ENCODE measurements at regions not wholly inside any gene's neighbourhood (a gene's known extent, or its start where the extent isn't known, plus 50 kb on each side); places are given as distances from the start of the nearest gene placed in this dataset.

DNA sequence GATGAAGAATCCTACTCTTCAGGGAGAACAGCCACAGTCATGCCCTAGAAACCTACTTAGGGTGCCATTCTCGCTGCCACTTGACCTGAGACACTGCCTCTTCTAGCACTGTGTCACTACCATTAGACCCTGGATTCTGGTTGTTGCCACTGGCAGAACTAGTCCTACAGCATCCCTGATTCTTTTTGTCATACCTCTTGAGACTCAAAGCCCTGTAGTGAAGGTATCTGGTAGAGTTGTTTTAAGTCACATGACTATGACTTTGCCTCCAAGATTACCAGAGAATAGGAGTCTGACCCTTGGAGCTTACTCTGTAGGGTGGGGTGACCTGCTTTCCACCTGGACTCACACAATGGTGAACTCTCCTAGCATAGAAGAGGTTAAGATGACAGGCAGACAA, 296.7 kb downstream of the TNS1 start:
- no peak overlapping the region for H3K4me3 ChIP-seq (ENCODE audit: low read depth, low read length)
- no peaks in the 10 kb centered on the region for H3K36me3 ChIP-seq (replicated peaks)
- H3K27ac ChIP-seq, result no peak overlapping the region
- TF ChIP-seq, protein P1, sequence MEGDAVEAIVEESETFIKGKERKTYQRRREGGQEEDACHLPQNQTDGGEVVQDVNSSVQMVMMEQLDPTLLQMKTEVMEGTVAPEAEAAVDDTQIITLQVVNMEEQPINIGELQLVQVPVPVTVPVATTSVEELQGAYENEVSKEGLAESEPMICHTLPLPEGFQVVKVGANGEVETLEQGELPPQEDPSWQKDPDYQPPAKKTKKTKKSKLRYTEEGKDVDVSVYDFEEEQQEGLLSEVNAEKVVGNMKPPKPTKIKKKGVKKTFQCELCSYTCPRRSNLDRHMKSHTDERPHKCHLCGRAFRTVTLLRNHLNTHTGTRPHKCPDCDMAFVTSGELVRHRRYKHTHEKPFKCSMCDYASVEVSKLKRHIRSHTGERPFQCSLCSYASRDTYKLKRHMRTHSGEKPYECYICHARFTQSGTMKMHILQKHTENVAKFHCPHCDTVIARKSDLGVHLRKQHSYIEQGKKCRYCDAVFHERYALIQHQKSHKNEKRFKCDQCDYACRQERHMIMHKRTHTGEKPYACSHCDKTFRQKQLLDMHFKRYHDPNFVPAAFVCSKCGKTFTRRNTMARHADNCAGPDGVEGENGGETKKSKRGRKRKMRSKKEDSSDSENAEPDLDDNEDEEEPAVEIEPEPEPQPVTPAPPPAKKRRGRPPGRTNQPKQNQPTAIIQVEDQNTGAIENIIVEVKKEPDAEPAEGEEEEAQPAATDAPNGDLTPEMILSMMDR (IDR thresholded peaks at IDR 0.05; ENCODE audit: low read depth, low read length, missing control alignments), result no peak
- in situ Hi-C loops (cut with HindIII; ENCODE audit: low pct_ligation_motif_present, low sequenced_read_pairs), result no loop called here
- no peaks in the 10 kb centered on the region for H3K27me3 ChIP-seq (replicated peaks)
- DNase-seq, result no peak

DNA sequence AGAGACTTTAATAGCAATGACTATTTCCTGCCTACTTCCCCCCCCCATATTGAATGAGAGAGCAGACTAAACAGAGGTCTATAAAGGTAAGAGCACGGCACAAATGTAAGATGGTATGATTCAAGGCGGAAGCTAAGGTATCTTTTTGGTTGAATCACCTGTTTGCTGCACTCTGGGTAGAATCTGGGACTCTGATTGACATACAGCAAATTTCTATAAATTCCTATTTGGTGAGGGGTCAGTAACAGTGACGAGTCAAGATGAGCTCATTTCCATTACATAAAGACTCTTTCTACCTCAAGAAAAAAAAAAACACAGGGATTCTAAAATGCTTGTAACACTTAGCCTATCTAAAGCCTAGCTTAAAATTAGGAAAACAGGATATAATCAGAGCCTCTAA, 297.3 kb downstream of the TNS1 start:
- TF ChIP-seq, protein P1 (IDR thresholded peaks at IDR 0.05; ENCODE audit: low read depth, low read length, missing control alignments), result no peak
- H3K4me3 ChIP-seq (ENCODE audit: low read depth, low read length), result no peak overlapping the region
- no peak for DNase-seq
- no peak overlapping the region for H3K27ac ChIP-seq
- H3K27me3 ChIP-seq (replicated peaks), result no peaks in the 10 kb centered on the region
- H3K36me3 ChIP-seq (replicated peaks), result no peaks in the 10 kb centered on the region
- in situ Hi-C loops (cut with HindIII; ENCODE audit: low pct_ligation_motif_present, low sequenced_read_pairs), result no loop called here

DNA sequence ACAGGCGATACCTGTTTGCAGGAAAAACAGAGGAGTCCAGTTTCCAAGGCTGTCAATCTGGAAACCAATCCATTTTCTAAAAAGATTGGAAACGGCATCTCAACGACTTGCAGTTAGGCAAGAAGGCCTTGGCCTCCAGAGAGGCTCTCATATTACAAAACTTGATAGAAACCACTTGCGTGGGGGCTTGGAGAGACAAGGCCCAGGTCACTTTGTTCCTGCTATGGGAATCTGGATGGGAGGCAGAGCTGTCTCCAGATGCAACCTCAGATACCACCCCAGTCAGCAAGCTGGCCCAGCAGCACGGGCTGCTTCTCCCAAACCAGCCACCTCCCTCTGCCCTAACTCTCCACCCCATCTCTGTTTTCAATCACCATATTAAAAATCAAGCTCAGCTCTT, 298.8 kb downstream of the TNS1 start:
- H3K4me3 ChIP-seq (ENCODE audit: low read depth, low read length), result no peak overlapping the region
- no peak overlapping the region for H3K27ac ChIP-seq
- in situ Hi-C loops (cut with HindIII; ENCODE audit: low pct_ligation_motif_present, low sequenced_read_pairs), result no loop called here
- no peaks in the 10 kb centered on the region for H3K27me3 ChIP-seq (replicated peaks)
- TF ChIP-seq, protein P1 (IDR thresholded peaks at IDR 0.05; ENCODE audit: low read depth, low read length, missing control alignments), result no peak
- no peaks in the 10 kb centered on the region for H3K36me3 ChIP-seq (replicated peaks)
- DNase-seq, result no peak

DNA sequence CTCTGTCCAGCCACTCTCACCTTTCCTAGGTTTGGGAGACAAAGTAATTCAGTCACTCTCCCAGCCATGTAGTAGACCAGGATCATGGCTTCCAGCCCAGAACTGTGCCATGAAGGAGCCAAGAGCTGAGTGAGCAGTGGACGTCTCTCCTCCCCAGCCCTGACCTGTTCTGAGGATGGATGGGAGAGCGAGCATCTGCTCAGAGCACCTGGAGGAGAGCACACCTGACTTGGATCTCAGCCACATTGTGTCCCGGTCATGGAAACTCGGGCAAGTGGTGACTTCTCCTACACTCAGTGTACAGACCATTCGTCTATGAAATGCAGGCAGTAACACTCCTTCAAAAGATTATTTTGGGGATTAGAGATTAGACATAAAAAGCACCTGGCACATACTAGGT, 299.7 kb downstream of the TNS1 start:
- TF ChIP-seq, protein P1 (IDR thresholded peaks at IDR 0.05; ENCODE audit: low read depth, low read length, missing control alignments), result no peak
- no peak for DNase-seq
- Histone ChIP-seq H3K4me3 (ENCODE audit: low read depth, low read length) (no peak overlapping the region), H3K27me3 (replicated peaks) (no peaks in the 10 kb centered on the region), H3K27ac (no peak overlapping the region), H3K36me3 (replicated peaks) (no peaks in the 10 kb centered on the region)
- in situ Hi-C loops (cut with HindIII; ENCODE audit: low pct_ligation_motif_present, low sequenced_read_pairs), result no loop called here

DNA sequence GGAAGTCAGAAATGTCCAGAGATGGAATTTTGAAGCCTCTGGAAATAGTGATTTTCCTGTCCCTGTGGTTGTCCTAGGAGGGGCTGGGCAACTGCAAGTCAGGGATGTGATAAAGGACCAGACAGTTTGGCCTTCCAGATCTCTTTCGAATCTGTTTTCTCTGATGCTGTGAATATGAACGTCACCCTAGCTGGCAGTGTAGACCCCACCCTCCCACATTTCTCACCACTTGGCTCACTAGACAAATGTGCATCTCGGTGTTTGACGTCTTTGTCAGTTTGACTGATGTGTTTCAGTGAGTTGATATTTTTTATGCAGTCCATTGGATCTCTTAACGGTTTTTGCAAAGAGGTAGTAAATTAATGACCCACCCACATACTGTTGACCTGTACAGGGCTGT, 301.2 kb downstream of the TNS1 start:
- no peaks in the 10 kb centered on the region for H3K36me3 ChIP-seq (replicated peaks)
- in situ Hi-C loops (cut with HindIII; ENCODE audit: low pct_ligation_motif_present, low sequenced_read_pairs), result no loop called here
- no peak overlapping the region for H3K4me3 ChIP-seq (ENCODE audit: low read depth, low read length)
- no peaks in the 10 kb centered on the region for H3K27me3 ChIP-seq (replicated peaks)
- TF ChIP-seq, protein P1 (IDR thresholded peaks at IDR 0.05; ENCODE audit: low read depth, low read length, missing control alignments), result no peak
- H3K27ac ChIP-seq, result no peak overlapping the region
- DNase-seq, result no peak

DNA sequence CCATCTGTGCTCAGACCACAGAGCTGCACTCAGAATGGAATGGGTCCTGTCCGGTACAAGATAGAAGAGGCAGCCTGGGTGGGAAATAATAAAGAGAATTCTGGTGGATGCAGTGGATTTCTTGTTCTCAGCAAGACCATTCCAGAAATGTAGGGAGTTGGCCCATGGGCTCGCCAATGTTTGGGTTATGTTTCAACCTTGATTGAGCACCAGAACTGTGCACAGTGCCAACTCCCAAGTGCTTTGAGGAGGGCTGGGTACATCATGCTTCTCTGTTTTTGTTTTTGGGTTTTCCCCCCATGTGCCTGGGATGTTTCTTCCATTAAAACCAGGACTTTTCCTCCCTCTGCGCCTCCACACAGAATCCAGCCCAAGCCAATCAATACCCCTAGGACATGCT, 304.1 kb downstream of the TNS1 start:
- TF ChIP-seq, protein P1 (IDR thresholded peaks at IDR 0.05; ENCODE audit: low read depth, low read length, missing control alignments), result no peak

More for the DNA sequence above, 304.1 kb downstream of the TNS1 start:
- Histone ChIP-seq H3K4me3 (ENCODE audit: low read depth, low read length) (no peak overlapping the region), H3K27ac (no peak overlapping the region), H3K36me3 (replicated peaks) (no peaks in the 10 kb centered on the region), H3K27me3 (replicated peaks) (no peaks in the 10 kb centered on the region)
- in situ Hi-C loops (cut with HindIII; ENCODE audit: low pct_ligation_motif_present, low sequenced_read_pairs), result no loop called here
- no peak for DNase-seq

All from brain microvascular endothelial cell (primary cell).